GM18909 (cell line): ENCODE measurements at regions not wholly inside any gene's neighbourhood (a gene's known extent, or its start where the extent isn't known, plus 50 kb on each side); places are given as distances from the start of the nearest gene placed in this dataset.

Experiments used
- ATAC-seq: cut with Tn5 transposase; IDR thresholded peaks from one replicate; pipeline ENCODE4 v1.9.1; 2021; ENCODE audit warnings: mild to moderate bottlenecking; ENCODE audit not compliant: unreplicated experiment, poor library complexity

DNA sequence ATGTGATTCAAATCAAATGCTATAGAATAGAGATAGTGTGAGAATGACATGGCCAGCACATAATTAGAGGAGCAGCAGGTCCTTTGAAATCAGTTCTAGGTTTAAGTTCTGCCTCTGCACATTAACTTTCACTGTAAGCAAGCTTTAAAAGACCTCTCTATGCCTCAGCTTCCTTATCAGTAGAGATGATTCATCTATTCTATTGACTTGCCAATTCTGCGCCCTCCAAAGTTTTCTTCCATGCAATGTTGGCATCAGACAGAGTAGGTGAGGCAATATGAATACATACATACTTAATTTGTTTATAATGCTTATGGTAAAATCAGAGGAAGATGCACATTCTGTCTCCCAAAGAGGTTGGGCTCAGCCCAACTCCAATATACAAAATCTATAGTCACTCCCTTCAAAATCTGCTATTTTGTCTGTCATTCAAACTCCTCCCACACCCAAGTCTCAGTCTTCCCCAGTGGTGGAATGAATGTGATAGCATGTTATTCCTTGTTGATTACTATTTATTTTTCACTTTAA lies 525.5 kb downstream of the RFC3 start:
- no peak for ATAC-seq

DNA sequence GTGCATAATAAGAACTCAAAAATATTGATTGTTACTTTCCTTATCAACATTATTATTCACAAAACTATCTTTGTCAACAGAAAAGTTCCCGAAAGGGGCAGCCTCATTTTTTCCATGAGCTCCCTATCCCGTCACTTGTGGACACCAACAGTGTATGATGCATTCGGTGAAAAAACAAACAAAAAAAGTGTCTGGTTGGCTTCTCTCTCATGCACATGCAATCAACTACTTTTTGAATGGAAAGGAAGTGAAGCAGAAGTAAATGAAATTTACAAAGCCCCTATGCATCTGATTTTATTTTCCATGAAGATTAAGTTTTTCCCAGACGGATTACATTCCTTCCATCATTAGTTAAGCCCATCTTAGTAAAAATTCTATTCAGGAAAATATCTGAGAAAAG lies 526.9 kb downstream of the RFC3 start:
- no peak for ATAC-seq

DNA sequence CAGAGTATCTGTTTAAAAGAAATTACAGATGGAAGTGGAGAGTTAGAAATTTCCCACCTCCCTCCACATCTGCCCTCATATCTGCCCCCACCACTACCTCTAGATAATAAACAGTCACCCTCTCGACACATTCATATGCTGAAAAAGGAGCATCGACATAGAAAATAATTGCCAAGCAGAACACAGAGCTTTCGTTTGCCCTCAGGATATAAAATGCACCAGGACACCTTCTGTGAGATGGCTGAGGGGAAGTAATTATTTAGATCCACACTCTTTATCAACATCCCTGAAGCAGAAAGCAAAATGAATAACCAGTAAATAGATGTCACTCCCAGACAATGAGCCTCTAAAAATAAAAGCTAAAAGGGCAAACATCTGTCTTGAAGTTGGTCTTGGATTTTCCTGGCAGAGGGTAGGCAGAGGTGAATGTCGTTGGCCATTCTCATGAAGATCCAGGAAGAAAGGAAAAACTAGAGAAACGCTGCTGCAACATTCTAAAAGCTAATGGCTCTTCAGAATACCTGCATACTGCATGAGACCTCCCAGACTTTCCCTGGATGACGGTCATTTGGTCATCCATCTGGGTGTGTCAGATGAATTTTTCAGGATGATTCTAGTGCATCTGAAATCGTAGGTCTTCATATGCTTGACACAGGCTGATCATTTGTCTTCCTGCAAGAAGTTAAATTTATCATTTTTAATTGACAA lies 527.5 kb downstream of the RFC3 start:
- no peak for ATAC-seq

DNA sequence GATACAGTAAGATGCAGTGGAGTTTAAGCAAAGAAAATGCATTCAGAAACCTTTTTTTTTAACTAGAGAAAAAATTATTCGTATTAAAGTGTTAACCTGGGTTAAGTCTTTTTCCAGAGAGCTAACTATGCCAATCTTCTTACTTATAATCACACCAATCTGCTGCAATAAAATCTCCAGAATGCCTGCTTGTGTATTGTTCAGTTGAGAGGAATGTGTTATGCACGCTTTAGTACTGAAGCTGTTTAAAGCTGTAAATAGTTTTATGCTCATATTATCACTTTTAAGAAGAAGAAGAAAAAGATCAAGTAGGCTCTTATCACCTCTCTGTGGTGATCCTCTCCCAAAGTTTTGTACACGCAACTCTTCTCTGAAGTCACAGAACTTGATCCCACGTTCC lies 528.7 kb downstream of the RFC3 start:
- no peak for ATAC-seq

DNA sequence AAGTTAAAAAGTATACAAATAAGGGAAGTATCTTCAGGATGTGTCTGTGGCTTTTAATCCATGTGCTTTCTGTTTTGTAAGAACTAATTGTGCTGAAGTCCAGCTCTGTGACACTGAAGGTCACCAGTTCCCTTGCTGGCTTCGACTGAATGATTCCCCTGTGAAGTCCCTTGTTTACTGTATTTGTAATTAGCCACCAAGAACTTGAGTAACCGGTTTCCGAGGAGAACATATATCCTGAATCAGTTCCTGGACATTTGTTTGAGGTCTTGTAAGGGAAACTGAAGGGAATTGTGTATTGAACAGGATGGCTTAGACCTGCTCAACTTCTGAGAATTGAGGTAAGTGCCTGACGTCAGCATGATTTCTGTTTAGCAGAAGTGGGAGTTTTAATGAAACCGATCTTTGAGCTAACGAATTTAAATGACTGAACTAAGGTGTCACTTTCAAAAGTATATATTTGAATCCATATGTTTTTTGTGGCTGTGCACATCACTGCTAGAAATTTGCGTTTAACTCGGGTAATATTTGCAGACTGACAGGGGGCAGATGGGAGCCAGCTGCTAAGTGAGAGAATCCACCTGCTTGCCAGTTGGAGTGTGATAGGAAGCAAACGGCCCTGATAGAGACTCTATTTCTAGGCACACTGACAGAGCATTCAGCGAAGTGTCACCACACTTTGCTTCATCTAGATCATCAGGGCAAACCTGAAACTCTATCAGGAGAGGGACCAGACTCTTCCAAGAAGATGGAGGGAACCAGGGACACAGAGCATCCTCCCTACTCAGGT lies 530.0 kb downstream of the RFC3 start:
- ATAC-seq, result no peak

DNA sequence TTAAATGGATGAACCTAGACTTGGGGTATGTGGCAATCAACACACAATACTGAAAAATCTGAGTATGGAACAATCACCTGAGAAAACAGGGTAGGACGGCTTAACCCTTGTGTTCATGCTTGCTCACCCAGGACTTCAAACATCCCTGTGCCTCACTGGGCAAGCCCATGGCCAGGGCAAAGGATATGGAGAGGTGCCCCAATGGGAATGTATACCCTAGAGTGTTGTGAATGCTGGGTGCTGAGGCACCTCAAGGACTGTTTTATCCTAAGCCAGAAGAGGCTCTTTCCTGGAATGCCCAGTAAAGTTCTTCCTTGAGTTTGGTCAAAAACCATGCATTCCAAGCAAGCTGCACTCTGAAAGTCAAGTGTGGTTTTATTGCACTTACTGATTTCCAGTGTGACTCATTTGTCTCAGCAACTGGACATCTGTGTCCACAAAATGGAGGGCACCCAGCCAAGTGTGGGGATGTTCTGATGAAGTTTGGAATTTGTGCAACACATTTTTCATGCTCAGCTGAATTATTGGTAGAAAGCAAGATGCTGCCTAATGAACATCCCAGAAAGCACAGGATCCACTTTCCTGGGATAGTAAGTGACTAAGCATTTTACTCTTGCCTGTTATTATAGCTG lies 531.3 kb downstream of the RFC3 start:
- no peak for ATAC-seq

DNA sequence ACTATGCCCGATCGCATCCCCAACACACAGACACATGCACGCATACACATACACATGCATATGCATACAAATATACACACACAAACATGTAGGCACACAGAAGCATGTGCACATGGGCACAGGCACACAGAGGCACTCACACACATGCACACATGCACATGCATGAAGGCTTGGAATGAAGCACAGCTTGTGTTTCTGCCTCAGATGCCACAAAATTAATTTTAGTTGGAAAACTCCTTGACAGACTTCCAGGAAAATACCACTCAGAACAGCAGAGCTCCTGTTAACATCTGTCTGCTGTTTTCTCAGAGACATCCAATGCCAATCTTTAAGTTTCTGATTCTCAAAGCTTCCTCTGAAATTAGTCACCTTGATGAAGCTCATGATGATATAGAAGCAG lies 532.7 kb downstream of the RFC3 start:
- no peak for ATAC-seq

DNA sequence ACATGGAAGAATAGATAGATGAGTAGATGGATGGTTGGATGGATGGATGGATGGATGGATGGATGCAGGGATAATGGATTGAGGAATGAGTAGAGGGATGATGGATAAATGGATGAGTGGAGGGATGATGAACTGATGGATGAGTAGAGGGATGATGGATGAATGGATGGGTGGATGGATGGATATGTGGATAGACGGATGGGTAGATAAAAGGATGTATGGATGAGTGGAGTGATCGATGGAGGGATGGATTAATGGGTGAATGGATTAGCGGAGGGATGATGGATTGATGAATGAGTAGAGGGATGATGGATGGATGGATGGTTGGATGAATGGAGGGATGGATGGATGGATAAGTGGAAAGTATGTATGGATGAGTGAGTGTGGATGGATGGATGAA lies 533.2 kb downstream of the RFC3 start:
- no peak for ATAC-seq

DNA sequence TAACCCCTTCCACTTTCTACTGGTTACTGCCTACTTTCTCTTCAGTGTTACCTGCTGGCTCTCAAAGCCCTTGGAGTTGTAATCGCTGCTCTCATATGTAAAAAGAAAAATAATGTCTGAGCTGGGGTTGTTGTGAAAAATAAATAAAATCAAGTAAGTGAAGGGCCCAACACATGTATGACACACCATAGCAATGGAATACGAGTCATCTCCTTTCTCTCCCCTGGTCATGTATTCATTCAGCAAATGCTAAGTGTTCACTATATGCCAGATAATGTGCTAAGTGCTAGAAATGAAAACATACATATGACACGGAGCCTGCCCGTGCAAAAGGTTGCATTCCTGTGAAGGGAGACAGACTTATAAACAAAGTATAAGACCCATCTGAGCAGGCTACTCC lies 535.0 kb downstream of the RFC3 start:
- no peak for ATAC-seq

DNA sequence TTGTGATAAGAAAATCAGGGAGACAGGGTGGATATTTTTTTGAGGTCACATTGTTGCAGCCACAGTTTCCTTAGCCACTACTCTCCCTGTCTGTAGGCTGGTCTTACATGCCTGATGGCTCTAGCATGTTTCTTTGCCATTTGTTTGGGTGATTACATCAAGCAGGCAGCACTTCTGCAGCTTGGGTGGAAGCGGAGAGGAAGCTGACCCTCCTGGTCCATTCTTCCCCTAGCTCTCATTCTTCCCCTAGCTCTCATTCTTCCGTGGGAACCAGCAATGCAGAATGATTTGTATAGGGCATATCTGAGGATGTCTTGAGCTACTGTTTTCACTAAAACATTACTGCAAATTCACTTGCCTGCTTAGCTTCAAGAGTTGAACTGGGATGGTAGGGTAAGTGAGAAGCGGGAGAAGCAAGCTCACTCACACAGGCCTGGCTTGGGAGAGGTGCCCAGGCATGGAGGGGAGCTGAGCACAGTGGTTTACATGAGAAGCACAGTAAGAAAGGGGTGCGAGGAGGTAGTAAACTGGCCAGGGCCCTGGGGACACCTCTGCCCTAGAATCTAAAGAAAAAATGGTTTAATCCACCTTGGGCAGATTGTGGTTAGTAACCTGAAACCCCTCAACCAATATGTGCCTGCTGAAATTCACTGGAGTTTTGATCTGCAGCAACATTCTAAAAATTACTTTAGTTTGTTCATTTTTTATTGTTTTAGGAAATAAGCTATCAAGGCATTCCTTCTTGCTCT lies 538.9 kb downstream of the RFC3 start:
- no peak for ATAC-seq

DNA sequence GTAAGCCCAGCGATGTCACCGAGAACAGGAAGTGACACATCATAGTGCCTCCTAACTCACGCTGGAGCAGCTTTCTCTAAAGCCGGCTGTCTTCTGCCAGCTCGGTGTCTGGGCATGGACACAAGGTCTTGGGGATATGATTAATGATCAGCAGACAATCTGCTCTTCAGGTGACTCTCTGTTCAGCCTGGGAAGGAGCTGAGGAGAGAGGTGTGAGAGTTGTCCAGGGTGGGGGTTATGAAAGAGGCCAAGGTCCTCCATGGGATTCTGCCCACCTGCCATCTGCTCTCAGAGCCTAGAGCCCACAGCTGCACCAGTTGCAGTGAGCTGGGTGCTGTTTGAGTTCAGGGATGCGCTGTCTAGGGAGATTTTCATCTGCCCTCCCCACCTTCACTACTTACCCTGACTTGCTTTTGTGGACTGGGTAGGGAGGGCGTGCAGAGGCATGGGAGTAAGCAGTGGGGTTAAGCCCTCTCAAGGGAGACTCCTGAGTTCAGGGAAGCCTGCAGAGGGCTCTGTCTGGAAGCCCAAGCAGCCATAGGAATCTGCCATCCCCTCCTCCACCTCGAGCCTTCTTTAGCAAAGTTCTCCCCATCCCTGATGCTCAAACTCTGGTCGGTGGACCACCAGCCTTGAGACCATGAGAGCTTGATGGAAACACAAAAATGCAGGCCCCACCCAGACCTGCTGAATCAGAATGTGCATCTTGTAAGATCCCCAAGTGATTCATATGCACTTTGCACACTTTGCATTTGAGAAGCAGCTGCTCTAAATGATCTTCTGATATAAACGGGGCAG lies 539.7 kb downstream of the RFC3 start:
- no peak for ATAC-seq

DNA sequence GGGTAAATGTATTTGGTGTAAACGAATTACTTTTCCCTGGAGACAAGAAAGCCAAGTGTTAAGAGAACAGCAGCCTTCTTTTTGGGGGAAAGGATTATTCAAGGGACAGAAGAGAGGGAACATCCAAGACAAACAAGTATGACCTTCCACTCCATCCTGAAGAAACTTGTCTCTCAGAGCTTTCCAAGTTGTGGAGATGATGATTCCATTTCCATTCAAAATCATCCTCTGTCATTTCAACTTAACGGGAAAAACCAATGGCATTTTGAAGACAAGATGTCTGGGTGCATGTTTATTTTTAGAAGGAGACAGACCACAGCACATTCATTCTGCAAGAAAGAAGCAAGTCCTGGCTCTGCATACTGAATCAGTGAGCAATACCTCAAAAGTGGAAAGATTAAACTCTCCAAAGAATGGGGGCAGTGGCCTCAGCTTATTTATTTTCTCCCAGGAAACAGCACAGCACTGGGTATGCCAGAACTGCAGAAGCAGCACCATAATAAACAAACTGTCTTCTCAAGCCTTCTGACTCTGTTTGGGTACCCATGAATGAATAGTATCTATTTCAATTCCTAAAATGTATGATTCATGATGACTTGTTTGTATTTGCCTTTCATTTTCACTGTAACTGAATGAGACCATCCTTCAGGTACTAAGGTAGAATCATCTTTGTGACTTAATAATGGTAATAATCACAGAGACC lies 541.0 kb downstream of the RFC3 start:
- no peak for ATAC-seq

DNA sequence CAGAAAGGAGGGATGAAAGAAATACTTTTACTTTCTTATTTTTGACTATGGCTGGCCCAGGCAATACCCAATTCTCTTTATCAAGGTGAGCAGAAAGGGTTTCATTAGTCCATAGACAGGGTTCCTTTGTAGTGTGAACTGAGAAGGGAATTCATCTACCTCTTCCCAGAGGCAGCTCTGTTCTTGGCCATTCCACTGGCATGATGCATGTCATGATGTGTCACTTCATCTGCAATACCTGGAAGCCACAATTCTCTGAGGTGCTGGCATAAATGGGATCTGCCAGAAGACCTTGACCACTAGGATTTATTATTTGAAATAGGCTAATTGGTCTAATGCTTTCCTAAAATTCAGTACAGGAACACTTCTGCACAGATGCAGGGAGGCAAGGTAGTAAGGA lies 542.8 kb downstream of the RFC3 start:
- ATAC-seq, result no peak

DNA sequence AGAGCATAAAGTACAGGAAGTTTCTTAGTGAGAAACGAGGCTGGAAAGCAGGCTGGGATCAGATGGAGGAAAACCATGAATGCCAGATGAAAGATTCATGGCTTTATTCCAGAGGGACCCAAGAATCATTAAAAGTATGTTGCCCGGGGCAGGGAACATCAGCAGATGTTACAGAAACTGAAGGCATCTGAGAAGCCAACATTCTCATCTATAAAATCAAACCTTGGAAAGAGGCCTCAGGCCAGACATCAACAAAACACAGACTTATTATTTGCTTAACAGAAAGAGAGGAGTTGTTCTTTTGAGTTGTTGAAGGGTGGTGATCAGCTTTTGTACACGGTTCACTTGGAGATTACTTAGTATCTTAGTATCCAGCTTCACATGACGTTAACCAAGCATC lies 543.6 kb downstream of the RFC3 start:
- ATAC-seq, result no peak

DNA sequence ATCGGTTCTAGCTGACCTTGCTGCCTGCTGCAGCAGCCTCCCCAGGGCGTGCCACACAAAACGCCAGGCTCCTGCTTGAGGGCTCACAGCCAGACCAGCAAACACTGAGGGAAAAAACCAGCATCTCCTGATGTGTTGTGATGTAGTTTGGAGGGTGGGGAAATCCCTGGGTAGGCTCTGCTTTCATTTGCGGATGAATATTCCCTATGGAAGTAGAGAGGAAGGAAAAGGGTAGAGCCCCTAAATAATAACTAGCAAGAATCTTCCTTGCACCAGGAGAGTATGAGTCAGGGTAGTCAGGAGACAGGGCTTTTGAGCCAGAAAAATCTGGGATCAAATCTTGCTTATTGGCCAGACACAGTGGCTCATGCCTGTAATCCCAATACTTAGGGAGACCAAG lies 545.3 kb downstream of the RFC3 start:
- ATAC-seq, result no peak

DNA sequence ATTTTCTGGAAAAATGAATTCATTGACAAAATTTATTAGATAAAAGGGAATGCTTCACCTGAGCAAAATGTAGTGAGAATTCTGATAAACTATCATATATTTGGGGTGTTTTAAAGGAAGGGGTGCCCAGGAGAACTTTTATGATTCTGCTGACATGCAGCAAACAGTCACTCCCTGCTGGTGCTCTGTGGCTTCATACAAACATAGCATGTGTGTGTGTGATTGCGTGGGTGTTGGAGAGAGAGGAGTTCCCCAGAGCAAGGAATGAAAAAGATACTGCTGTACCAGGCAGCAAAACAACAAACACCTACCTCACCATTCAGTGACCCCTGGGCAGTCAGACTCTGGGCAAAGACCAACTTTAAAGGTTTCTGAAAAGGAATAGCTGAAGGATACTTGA lies 546.7 kb downstream of the RFC3 start:
- no peak for ATAC-seq

DNA sequence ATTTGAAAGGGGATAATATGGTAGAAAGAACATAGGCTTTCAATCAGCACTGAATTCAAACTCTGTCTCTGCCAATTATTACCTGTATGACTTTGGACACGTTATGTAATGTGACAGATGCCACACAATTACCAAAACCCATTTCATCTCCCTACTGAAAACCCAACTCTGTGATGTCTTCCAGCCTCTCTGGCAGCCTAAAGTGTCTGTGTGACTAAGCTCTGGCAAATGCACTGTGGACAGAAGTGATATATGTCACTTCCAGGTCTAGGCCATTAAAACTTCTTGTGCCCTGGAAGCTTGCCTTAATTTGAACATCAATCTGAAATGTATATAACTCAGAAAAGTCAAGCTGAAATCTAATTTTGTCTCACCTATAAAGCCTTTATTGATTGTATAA lies 552.0 kb downstream of the RFC3 start:
- ATAC-seq, result no peak

DNA sequence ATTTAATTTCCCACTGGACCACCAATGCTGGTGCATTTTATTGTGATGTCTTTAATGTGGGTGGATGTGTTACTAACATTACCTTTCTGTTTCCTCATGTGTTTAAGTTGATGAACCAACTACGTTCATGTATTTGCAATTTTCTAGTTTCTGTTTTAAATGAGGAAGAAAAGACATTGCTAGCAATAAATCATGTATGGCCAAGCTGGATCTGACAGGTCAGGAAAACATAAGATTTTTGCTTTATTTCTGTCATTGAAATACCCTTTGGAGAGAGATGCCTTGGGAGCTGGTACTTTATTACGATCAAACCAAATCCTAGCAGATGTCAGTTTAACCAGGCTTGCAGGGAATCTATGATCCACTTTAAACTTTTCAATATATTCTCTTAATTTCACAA lies 553.2 kb downstream of the RFC3 start:
- ATAC-seq, result no peak

DNA sequence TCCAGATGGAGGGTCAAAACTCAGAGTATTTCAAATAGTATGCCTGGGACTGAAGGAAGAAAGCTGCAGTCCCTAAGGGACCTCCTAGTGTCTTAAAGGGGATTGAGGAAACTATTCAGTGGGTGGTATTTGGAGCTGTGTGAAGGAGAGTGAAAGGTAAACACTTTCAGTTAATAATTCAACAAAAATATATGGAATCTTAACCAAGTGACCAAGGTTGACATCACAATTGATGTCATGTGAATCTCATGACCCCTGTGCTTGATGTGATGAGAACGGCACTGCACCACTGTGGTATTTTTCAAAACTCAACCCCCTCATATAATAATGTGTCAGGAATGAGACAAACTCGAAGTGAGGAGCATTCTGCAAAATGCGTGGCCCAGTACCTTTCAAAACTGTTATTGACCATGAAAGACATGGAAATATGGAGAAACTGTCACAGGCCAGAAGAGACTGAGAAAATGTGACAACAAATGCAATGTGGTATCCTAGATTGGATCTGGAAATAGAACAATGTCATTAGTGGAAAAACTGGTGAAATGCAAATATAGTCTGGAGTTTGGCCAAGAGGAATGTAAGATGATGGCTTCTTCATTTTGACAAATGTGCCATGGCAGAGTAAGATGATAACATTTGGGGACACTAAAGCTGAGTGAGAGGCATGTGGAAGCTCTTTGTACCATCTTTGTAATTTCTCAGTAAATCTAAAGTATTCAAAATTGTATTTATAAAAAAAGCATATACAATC lies 553.9 kb downstream of the RFC3 start:
- no peak for ATAC-seq
